ENCODE measurements at regions not wholly inside any gene's neighbourhood (a gene's known extent, or its start where the extent isn't known, plus 50 kb on each side); places are given as distances from the start of the nearest gene placed in this dataset.

DNA sequence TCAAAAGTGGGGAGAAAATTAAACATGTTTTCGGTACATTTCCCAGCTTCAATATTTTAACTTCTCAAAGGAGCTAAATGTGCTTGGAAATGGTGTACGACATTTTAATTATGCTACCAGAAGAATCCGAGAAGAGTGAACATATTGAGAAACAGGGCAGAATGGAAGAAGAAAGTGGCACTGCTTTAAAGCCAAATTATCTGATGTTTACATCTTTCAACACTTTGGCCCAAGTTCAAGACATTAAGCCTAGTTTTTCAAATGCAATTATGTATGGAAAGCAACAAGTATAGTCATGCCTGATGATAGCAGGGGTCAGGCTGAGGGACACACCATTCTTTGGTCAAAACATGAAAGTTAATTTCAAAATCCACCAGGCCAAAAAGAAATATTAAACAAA lies 577.9 kb upstream of the ZFP42 start:
- no peak for DNase-seq (ENCODE audit: low spot score)

DNA sequence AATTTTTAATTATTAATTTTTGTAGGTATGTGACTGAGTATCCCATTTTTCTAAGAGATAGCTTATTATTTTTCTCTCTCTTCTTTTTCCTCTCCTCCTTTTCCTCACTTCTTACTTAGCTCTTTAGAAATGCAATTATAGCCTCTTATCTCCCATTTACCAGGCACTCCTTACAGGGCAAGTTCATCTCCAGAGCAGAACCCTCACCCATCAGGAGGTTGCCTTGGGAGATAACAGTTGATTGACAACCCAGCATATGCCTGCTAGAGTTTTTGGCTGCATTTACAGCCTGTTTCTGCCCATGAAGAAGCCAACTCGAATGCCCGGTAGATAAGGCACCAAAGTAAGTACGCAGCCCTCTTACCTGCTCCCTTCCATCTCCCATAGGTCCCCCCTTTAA lies 572.9 kb upstream of the ZFP42 start:
- DNase-seq (ENCODE audit: low spot score): no peak

DNA sequence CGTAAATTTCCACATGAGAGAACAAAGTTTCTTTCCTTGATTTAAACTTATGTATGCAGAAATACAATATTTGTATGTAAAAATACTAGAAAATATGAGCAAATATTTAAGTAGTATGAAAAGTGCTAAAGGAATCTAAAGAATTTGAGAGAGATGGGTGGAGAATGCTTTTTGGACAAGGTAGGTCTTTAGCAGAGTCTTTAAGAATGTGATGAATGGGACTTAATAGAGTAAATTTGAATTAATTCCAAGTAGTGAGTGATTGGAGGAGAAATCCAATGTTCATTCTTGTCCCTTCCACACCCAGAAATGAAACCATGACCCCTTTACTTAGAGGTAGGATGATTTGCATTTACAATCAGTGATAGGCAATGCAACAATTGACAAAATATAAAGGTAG lies 570.9 kb upstream of the ZFP42 start:
- no peak for DNase-seq (ENCODE audit: low spot score)

DNA sequence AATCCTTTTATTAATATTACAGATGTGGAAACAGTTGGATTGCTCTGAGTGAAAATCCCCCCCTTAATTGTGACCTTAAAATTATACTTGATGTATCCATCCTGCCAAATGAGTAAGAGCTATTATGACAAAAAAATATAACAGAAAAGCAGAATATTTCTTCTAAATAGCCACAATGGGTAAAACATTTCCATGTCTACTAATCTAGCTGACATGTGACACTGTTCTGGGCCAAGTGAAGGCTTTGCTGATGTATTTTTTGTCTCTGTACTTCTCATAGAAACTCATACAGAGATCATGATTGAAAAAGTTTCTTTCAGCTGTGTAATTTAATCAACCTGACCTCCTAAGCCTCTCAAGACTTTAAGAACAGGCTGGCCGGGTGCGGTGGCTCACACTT lies 569.1 kb upstream of the ZFP42 start:
- DNase-seq (ENCODE audit: low spot score): no peak

DNA sequence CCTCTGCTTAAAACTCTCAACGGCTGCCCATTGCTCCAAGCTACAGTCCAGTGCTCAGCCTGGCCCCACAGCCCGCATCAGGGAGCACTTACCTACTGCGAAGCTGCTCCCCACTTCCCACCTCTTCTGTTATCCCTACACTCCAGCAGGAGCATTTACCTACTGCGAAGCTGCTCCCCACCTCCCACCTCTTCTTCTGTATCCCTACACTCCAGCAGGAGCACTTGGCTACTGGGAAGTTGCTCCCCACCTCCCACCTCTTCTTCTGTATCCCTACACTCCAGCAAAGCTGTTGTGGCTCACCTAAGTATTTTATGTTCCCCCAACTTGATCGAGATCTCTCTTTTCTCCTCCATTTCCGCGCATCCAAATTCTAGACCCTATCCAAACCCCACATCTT lies 563.3 kb upstream of the ZFP42 start:
- no peak for DNase-seq (ENCODE audit: low spot score)

DNA sequence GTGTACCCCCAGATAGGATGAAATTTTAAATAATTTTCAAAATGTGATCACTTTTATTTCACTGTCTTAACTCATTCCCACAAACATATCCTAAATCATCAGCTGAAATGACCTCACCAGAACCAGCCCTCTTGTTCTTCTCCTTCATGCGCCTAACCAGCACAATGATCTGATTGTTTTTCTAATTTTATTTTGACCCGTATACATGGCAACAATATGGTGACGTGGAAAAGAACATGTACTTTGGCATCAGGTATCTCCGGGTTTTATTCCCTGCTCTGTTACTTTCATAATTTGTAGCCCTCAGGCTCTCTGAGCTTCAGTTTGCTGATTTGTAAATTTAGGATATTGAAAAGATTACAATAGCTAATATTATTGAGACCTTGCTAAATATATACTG lies 562.4 kb upstream of the ZFP42 start:
- no peak for DNase-seq (ENCODE audit: low spot score)

DNA sequence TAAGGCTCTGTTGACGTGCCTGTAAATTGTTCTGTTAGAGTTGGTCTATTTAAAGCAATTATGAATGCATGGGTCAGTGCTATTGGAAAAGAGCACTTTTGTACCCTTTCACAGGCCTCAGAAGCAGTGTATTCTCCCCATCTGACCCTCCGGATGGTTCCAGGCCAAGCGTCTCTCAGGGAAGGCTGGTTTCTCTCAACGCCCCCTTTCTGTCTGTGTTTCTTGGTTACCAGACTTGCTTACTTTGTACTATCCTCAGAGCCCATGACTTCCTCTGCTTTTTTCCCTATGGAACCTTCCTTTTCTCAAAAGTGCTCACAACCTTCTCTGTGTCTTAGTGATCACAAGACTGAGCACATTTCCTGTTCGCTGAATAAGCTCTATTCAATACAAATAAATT lies 559.3 kb upstream of the ZFP42 start:
- DNase-seq (ENCODE audit: low spot score): no peak

DNA sequence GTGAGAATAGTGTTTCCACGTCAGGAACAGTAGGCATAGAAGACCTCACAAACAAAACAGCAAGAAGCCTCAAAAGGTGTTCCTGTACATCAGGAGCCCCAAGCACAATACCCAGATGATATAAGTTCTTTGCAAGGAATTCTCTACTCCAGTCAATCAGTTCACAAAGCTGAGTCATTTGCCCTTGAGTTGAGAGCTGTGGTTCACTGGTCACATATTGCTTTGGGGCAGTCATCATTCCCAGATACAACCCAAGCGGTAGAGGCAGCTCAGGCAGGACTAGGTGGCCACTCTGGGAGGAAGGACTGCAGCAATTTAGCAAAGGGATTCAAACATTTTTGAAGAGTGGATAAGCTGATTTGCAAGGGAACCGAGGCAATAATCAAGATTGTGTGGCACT lies 551.5 kb upstream of the ZFP42 start:
- no peak for DNase-seq (ENCODE audit: low spot score)

DNA sequence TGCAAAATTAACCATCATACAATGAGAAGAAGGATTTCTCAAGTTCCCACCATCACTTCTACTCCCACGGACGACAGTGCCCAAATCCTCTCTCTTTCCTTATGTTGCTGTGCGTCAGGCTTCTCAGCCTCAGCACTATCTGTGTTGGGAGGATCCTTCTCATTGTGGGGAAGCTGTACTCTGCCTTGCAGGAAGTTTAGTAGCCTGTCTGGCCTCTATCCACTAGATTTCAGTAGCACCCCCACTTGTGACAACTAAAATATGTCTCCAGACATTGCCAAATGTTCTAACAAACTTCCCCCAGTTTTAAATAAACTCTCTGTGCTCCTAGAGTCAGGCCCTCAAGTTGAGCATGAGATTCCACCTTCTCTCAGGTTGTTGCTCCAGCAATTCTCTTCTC lies 545.9 kb upstream of the ZFP42 start:
- no peak for DNase-seq (ENCODE audit: low spot score)

DNA sequence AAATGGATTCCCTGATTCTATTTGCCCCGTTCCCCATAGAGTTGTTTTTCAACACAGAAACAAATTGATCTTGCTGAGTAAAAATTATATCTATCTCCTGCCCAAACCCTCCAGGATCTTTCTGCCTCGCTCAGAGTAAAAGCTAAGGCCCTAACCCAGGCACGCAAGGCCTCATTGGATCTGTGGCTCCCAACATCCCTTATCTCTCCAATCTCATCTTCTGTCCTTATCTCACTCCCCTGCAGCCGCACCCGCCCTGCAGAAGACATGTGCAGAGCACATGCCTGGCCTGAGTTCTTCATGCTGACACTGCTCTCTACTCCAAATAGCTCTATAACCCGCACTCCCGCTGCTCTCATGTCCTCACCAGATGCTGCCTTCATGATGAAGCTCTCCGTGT lies 543.8 kb upstream of the ZFP42 start:
- no peak for DNase-seq (ENCODE audit: low spot score)

DNA sequence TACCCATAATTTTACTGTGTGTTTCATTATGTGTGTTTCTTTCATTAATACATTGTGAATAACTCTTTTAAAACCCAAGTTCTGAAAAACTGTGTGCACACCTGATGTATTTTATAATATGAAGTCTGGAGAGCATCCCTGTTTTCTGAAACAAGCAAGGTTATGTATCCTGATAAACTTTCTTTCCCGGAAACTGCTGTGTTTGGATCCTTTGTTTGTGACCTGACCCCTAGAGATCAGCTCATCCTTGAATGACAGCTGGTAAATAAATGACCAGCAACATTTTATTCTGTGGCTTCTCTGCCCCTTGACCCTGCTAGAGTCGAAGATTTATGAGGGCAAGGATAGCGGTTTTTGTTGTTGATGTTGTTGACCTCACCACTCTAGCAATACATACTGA lies 535.6 kb upstream of the ZFP42 start:
- DNase-seq (ENCODE audit: low spot score): no peak

DNA sequence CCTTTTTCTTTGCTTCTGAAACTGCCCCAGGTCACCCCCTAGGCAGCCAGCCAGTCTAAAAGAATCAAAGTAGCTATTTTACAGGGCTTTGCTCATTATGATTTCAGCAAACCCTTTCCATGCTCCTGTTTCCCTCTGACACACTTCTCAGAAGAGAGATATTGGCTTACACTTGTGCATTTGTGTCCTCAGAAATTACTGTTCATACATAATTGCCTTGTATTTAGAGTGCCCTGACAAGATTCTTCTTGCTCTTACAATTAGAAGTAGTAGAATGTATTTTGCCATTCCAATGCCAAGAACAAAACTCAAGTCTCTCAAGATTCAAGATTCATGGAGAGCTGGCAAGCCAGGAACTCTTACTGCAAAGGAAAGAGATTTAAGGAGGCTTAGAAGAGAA lies 531.0 kb upstream of the ZFP42 start:
- DNase-seq (ENCODE audit: low spot score): no peak

DNA sequence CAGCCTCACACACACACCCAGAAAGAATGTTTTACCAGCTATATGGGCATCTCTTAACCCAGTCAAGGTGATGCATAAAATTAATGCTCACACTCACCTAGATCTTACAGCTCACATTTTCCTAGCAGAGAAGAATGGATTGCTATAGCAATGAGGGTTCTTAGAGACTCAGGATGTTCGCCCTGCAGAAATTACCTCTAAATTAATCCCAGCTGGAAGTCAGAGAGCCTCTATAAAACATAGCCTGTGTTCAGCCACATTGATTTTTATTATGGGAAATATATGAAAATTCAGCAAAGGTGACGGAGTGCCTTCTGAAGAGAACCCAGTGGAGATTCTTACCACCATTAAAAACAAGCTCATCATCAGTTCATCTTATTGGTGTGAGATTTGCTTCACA lies 528.3 kb upstream of the ZFP42 start:
- no peak for DNase-seq (ENCODE audit: low spot score)

DNA sequence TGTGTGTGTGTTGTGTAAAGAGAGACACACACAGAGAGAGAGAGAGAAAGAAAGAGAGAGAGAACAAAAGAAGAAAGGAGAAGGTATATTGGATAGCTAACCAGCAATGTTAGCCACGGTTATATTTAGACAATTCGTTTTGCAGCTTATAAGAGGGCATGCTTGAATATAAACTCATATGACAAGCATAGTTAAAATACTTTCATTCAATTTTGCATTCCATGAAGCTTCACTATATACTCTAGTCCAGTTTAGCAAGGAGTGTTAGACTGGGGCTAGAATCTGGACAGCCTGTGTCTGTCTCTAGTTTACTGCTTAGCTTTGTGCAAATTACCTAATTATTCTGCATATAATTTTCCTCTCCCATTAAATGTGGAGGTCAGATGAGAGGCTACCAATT lies 525.9 kb upstream of the ZFP42 start:
- DNase-seq (ENCODE audit: low spot score): no peak

DNA sequence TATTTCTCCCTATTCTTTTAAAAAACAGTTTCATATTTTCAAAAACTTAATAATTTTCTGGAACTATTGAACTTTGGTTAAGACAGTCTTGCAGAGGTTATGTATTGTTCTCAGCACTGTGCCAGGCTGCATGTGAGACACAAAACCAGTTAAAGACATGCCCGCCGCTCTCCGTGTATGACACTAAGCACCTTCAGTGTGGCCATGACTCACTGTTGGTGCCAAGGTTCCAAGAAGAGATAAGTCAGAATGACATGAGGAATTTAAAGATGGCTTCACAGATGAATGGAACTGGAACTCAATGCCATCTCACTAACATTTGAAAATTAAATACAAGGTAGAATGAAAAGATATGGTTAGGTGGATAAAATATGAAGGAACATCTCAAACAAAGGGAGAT lies 525.5 kb upstream of the ZFP42 start:
- DNase-seq (ENCODE audit: low spot score): no peak

DNA sequence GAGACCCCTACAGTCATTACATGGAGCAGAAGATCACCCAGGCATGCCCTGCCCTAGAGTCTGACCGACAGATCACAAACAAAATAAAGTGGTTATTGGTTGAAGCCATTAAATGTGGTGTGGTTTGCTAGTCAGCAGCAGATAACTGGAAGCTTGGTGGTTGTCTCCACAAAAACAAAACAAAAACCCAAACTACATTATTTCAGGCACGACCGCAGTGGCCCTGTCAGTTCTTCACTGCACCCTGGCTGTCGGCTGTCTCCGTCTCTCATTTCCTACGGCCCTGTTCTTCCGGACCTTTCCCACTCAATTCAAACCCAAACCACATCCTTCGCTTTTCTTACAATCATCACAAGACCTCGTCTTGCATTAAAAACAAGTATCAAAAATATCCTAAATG lies 521.3 kb upstream of the ZFP42 start:
- no peak for DNase-seq (ENCODE audit: low spot score)

DNA sequence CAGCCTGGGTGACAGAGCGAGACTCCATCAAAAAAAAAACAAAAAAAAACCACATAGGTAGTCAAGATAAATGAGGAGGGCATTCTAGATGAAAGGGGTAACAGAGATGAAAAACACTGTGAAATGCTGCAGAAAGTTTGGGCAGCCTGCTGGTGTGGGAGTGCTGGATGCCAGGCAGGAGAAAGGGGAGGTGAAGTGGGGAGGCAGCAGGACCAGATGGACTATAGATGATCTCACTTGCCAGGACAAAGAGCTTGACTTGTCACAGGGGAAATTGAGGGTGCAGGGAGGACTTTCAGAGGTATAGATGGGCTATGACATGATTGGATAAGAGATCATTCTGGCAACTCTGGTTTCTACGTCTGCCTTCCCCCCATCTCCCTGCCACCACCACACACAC lies 519.7 kb upstream of the ZFP42 start:
- no peak for DNase-seq (ENCODE audit: low spot score)

DNA sequence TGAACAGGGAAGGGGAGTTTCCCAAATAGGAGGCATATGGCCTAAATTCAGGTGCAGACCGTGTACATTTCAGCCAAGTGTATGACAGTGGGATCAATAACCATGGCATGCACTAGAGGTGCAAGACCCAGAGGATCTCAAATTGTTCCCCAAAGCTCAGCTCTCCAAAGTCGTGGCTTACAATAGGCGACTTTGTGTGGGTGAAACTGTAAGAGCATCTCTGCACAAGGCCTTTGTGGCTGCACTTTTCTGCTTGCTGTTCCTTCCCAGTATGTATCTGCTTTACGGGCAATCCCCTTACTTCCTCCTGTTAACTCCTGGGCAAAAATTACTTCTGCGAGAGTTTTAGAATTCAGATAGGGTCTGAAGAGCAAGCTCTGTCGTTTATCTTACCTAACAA lies 518.3 kb upstream of the ZFP42 start:
- no peak for DNase-seq (ENCODE audit: low spot score)

DNA sequence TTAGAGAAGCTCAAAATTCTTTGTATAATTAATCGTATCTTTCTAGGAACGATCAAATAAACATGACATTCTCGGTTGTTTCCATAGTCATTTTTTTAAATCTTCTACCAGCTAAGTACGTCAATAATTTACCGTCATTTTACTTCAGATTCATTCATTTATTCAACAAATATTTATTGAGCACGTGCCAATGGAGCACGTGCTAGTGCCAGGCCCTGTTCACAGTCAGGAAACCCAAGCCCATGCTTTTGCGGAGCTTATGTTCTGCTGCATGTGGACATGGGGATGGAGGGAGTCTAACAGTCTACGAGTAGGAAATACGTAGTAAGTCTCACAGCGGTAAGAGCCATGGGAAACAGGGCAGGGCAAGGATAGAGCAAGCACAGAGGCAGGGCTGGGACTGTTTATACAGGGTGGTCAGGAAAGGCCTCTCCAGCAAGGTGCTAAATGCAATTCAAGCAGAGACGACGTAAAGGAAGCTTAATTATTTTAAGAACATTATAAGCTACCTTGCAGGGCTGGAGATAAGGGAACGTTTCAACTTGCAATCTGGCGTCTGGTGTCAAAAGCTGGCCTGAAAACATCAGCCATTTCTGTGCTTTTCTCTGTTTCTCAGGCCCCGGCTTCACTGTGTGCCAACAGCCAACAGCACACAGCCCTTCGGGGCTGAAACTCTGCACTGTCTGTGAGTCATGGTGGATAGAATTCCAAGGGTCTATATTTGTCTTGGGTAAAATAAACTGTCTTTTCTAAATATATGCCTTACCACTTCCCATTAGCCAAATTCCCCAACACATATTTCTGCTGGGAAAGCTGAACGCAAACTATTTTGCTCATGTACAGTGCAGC lies 517.1 kb upstream of the ZFP42 start:
- DNase-seq (ENCODE audit: low spot score): no peak

DNA sequence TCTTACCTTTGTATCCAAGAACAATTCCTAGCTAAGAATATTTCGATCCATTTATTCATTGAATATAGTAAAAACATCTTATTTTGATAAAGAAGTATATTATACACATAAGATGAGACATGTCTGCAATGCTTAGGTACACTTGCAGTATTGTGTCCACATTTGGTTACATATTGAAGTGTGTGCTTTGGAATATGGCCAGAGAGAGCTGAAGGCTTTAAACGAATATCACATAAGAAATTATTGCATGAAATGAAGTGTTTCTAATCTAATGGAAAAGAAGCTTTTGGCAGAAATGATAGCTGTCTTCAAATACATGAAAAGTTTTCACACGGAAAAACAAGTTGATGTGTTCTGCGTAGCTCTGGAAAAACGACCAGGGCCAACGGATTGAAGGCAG lies 516.1 kb upstream of the ZFP42 start:
- DNase-seq (ENCODE audit: low spot score): no peak

DNA sequence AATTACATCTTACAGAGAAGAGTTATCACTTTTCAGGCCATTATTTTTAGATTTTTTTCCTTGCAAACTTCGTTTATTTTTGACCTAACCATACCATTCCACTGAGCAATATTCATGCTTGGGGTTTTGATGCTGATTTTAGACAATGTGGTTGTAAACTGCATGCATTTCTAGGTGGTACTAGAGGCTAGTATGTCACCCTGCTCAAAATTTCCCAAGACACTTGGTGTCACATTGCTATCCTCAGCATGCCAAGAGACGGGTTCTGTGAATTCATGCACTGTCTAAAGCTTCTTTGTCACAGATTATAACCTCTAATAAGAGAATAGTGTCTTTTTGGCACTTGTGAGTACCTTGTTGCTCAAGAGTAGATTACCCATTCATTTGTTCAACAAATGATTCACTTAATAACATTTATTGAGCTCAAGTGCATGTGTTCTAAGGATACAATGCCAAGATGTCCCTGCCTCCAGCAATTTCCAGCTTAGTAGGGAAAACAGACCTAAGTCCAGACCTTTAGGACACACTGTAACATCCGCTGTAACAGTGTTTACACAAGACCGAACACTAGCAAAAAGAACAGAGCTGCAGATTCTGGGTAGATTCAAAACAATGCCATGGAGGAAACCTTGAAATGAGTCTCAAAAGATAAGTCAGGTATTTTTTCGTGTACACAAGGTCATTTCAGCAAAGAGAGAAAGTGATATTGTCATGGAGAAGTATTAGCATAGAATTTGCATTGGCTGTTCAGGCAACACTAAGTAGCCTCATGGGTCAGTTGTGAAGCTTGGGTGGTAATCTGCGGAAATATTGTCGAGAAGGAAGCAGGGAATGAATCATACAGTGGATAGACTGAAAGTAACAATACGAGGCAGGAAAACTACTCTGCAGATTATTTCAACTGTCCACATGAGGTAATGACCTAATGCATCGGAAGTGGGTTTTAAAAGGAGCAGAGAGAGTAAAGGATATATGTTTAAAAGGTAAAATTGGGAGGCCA lies 515.1 kb upstream of the ZFP42 start:
- DNase-seq (ENCODE audit: low spot score): no peak

DNA sequence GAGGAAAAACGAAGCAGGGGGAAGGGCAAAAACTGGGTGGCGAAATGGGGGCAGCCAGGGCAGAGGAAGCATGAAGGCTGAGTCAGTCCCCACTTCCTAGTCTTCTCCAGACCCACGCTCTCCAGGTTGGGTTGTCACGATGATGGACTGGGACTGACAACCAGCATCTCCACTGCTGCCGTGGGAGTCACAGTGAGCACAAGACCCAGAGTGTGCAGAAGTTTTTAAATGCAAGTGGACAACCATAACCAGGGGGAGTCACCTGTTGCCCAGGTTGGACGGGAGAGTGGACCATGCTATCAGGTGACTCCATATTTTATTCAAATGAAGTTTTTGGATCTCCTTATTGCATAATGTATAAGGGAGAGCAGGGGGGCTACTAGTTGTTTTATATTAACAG lies 511.4 kb upstream of the ZFP42 start:
- no peak for DNase-seq (ENCODE audit: low spot score)

DNA sequence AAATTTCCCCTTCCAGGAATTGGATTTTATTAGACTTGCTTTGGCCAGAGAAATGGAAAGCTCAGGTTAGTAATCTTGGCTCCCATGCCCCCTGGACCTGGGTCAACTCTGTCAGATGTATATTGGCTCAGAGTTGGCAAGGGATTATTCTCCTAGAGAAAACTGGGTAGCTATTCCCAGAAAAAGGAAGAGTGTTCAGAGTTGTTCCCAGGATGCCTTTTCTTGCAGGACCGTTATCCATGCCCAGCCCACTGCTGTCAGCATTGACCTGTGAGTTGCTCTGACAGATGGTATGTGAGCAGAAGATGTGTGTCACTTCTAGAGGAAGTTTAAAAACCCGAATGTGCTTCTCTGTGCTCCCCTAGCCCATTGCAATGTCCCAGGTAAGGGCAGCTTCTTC lies 509.9 kb upstream of the ZFP42 start:
- DNase-seq (ENCODE audit: low spot score): no peak

Data from HuH-7.5 (cell line).